Fibroblast of villous mesenchyme (primary cell): ENCODE measurements at regions not wholly inside any gene's neighbourhood (a gene's known extent, or its start where the extent isn't known, plus 50 kb on each side); places are given as distances from the start of the nearest gene placed in this dataset.

ENCODE experiments used
- DNase-seq: peaks from one replicate; pipeline ENCODE4 v3.0.0-alpha.2; 2010; ENCODE audit warnings: low read depth
- H3K4me3 ChIP-seq: 2 replicates; pipeline ENCODE4 v1.5.1; 2011; ENCODE audit warnings: low read depth, mild to moderate bottlenecking, low read length
- TF ChIP-seq, protein P1 (sequence below): IDR thresholded peaks from 2 replicates; pipeline ENCODE4 v1.5.1; 2012; ENCODE audit warnings: low read depth, mild to moderate bottlenecking, low read length; ENCODE audit not compliant: insufficient read depth

GRCh38 chr4:67151376-67152343, 393.6 kb downstream of the CENPC start:
- TF ChIP-seq, protein P1, sequence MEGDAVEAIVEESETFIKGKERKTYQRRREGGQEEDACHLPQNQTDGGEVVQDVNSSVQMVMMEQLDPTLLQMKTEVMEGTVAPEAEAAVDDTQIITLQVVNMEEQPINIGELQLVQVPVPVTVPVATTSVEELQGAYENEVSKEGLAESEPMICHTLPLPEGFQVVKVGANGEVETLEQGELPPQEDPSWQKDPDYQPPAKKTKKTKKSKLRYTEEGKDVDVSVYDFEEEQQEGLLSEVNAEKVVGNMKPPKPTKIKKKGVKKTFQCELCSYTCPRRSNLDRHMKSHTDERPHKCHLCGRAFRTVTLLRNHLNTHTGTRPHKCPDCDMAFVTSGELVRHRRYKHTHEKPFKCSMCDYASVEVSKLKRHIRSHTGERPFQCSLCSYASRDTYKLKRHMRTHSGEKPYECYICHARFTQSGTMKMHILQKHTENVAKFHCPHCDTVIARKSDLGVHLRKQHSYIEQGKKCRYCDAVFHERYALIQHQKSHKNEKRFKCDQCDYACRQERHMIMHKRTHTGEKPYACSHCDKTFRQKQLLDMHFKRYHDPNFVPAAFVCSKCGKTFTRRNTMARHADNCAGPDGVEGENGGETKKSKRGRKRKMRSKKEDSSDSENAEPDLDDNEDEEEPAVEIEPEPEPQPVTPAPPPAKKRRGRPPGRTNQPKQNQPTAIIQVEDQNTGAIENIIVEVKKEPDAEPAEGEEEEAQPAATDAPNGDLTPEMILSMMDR = no peak
- no peak for DNase-seq

DNA sequence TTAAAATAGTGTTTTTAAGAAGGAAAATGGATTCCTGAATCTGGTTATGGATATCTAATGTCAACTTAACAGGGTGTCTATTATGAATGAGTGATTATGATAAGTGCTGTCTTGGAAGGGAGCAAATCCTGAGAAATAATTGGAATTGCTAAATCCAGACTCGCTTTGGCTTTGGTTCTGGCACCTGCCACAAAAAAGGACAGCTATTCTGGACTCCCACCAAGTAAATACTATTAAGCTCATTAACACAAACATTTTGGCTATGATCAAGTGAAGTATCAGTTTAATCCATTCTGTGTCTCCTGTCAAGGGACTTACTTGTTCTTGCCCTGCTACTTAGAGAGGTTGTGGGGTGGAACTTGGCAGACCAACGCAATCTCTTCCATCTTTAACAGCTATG, 403.7 kb downstream of the CENPC start:
- TF ChIP-seq, protein P1 = no peak
- no peak for DNase-seq

More at GRCh38 chr4:67151376-67152343, 393.6 kb downstream of the CENPC start:
- no peak overlapping the region for H3K4me3 ChIP-seq

GRCh38 chr4:67134616-67135015, 410.7 kb downstream of the CENPC start:
- H3K4me3 ChIP-seq = no peak overlapping the region
- TF ChIP-seq, protein P1 = no peak
- no peak for DNase-seq

More for the DNA sequence above, 403.7 kb downstream of the CENPC start:
- H3K4me3 ChIP-seq = no peak overlapping the region

DNA sequence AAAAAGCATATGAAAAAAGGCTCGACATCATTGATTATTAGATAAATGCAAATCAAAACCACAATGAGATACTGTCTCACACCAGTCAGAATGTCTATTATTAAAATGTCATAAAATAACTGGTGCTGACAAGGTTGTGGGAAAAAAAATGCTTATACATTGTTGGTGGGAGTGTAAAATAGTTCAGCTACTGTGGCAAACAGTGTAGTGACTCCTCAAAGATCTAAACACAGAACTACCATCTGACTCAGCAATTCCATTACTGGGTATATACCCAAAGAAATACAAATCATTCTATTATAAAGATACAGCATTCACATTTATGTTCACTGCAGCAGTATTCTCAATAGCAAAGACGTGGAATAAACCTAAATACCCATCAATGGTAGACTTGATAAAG, 412.1 kb downstream of the CENPC start:
- TF ChIP-seq, protein P1 = no peak
- DNase-seq = no peak

DNA sequence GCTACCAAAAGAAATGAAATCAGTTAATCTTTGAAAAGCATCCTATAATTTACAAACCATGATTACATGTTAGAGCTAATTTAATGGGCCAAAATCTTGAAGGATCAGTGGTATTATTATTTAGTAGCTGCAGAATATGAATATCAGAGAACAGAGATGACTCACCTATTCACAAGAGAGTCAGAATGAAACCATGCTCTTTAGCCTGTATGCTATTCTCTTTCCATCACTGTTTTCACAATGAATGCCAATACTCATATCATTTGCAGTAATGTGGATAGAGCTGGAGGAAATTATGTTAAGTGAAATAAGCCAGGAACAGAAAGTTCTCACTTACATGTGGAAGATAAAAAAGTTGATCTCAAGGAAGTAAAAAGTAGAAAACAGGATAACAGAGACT, 414.1 kb downstream of the CENPC start:
- TF ChIP-seq, protein P1 = no peak
- H3K4me3 ChIP-seq = no peak overlapping the region
- no peak for DNase-seq

More for the DNA sequence above, 412.1 kb downstream of the CENPC start:
- H3K4me3 ChIP-seq = no peak overlapping the region

- no peak overlapping the region for H3K4me3 ChIP-seq
- TF ChIP-seq, protein P1 = no peak
- DNase-seq = no peak
Measured at GRCh38 chr4:67130411-67130810, 414.9 kb downstream of the CENPC start.
